Fibroblast of pulmonary artery (primary cell): ENCODE measurements at regions not wholly inside any gene's neighbourhood (a gene's known extent, or its start where the extent isn't known, plus 50 kb on each side); places are given as distances from the start of the nearest gene placed in this dataset.

ENCODE experiments used
- DNase-seq: peaks from one replicate; pipeline ENCODE4 v3.0.0-alpha.2; 2010; ENCODE audit warnings: low read depth
- H3K4me3 ChIP-seq: replicated peaks from 2 replicates; pipeline ENCODE4 v1.5.1; 2011; ENCODE audit warnings: low read depth, mild to moderate bottlenecking, control low read depth, low read length, moderate library complexity
- TF ChIP-seq, protein P1 (sequence below): IDR thresholded peaks from 2 replicates; pipeline ENCODE4 v1.5.1; 2011; ENCODE audit warnings: mild to moderate bottlenecking, control low read depth, low read length, inconsistent platforms; ENCODE audit errors: missing control alignments

DNA sequence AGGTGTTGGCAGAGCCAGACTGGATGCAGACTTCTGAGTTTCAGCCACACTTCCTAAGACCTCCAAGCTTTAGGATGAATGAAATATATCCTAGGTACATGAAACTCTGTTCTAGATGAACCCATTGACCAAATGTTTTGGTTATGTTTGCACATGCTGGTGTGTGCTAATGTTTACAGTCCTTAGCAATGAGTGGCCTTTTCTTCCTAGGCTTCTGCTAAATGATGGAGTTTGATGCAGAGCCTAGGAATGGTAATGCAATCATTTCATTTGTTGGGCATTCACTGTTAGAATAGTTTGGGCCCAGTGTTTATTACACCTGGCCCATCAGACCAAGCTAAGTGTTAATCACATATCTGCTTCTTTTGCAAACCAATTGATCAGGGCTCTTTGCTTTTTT is 464.7 kb downstream of the MEIS1 start:
- no peak for DNase-seq
- TF ChIP-seq, protein P1, sequence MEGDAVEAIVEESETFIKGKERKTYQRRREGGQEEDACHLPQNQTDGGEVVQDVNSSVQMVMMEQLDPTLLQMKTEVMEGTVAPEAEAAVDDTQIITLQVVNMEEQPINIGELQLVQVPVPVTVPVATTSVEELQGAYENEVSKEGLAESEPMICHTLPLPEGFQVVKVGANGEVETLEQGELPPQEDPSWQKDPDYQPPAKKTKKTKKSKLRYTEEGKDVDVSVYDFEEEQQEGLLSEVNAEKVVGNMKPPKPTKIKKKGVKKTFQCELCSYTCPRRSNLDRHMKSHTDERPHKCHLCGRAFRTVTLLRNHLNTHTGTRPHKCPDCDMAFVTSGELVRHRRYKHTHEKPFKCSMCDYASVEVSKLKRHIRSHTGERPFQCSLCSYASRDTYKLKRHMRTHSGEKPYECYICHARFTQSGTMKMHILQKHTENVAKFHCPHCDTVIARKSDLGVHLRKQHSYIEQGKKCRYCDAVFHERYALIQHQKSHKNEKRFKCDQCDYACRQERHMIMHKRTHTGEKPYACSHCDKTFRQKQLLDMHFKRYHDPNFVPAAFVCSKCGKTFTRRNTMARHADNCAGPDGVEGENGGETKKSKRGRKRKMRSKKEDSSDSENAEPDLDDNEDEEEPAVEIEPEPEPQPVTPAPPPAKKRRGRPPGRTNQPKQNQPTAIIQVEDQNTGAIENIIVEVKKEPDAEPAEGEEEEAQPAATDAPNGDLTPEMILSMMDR = no peak
- no peak overlapping the region for H3K4me3 ChIP-seq

DNA sequence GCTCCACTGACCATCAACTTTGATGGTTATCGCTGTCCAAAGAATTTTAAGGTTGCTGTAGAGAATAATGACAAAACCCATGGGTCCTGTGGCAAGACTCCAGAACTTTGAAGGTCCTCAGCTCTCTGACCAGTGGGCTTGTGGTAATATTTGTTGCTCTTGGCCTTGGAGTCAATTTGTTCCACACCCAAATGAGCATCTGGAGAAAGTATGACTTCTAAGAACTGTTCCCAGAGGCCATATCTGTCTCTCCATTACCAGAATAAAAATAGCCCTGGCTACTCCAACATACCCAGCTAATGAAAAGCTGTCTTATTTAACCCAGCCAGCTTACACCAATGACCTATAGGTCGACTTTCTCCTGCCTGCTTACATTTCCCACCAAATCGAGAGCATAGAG is 466.4 kb downstream of the MEIS1 start:
- no peak for DNase-seq
- TF ChIP-seq, protein P1 = no peak

DNA sequence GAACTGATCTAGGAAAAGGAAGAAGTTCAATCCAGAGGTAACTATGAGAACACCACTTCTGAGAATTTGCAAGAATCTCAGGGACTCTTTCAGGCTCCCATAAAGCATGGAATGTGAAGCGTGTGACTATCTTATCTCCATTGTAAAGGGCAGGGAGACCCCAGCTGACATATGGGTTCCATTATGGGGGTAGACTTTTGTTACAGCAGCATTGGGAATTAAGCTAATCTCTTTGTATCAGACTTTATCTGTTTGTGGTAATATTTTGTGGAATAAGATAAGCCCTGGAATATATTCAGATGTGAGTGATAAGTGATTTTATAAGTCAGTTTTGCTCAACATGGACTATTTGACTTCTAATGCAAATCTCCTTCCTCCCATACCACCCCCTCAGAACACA is 468.3 kb downstream of the MEIS1 start:
- no peak for DNase-seq
- no peak overlapping the region for H3K4me3 ChIP-seq
- TF ChIP-seq, protein P1 = no peak

More for the DNA sequence above, 466.4 kb downstream of the MEIS1 start:
- H3K4me3 ChIP-seq = no peak overlapping the region

DNA sequence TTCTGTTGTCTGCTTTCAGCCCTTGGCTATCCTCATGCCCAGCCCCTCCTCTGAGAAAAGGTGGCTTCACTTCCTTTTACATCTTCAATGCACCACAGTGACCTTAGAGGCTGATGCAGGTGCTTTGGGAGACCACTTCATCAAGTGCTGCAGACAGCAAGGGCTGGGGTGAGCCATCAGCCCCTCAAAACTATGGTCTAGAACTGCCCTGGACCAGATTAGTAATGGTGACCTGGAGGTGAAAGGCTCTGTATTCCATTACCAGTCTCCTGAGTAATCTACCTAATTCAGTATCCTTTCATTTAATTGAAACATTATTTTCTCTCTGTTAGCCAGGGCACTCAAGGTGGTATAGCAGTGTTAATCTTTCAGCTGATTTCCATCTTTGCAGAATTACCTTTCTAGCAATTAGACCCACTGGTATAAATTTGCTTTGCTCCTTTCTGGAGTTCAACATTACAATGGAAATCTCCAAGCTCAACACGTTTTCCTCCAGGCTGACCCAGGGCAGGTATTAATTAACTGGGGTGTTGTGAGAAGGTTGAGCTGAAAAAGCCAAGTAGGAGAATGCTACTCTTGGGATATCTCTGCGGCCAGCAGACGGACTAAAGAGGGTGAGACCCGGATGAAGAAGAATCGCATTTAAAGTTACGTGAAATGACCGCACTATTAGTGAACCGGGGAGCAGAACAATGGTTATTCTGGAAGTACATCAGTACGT is 469.0 kb downstream of the MEIS1 start:
- TF ChIP-seq, protein P1 = no peak
- DNase-seq = no peak
- H3K4me3 ChIP-seq = no peak overlapping the region

DNA sequence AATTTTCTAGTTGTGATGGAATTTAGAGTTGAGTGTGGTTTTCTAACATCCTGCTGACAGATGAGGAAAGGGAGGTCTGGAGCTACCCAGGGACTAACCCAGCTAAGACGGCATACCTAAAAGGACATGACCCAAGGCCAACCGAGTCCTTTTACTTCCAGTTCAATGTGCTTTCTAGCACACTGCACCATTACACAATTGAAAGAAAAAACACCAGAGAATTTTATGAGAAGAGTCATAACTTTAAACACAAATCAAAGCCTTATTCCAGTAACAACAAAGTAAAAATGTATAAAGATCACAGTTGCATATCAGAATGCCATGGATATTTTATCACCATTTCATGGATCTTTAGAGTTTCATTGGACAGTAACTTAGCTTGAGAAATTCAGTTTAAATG is 480.3 kb downstream of the MEIS1 start:
- H3K4me3 ChIP-seq = no peak overlapping the region
- no peak for DNase-seq
- TF ChIP-seq, protein P1 = no peak

DNA sequence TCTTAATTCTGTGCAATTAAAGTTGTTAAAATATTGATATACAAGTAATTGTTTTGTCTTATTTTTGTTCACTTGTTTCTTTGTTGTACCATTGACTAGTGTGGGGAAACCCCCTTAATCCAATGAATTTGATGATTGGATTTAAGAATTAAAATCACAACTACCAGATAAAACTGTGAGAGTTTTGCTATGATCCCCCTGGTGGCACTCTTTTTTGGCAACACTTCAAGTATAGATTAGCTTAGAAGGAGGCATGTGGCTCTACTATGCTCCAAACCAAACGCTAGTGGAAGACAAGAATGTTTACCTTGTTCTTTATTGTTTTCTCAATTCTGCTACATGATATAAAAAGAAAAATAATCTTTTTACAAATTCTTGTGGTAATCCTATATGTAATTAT is 477.8 kb upstream of the ETAA1 start:
- no peak overlapping the region for H3K4me3 ChIP-seq
- no peak for DNase-seq
- TF ChIP-seq, protein P1 = no peak

DNA sequence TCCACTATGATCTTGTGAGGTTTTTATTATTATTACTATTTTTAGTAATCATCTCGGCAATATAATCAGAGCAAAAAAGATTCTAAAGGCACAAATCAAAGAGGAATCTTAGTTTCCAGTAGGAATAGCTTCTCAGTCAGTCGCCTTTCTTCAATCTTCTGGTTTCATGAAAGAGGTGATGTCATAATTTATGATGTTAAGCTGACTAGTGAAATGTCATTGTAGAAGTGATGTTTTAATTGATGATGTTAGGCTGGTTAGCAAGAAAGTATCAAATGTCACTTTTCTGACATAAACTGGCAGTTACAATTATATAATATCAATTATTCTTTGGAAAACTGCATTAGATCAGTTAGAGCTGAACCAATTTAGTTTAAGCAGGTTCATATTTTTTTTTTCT is 476.7 kb upstream of the ETAA1 start:
- no peak for DNase-seq
- H3K4me3 ChIP-seq = no peak overlapping the region
- TF ChIP-seq, protein P1 = no peak
